Transverse colon (tissue), 4 donors: ENCODE measurements at regions not wholly inside any gene's neighbourhood (a gene's known extent, or its start where the extent isn't known, plus 50 kb on each side); places are given as distances from the start of the nearest gene placed in this dataset.

Experiments used
- DNase-seq: peaks from one replicate; pipeline ENCODE4 v3.0.0-alpha.2; 2019
- H3K27ac ChIP-seq, 4 donors: fragments of 200-600 bp; sonication (generic); 2 replicates each; pipeline ENCODE4 v1.5.1; 2016 to 2018; ENCODE audit warnings: inconsistent platforms in 4 of 4
- H3K27me3 ChIP-seq: fragments of 200-600 bp; sonication (generic); 2 replicates; pipeline ENCODE4 v1.5.1; 2017; ENCODE audit warnings: inconsistent platforms
- H3K36me3 ChIP-seq, 4 donors: fragments of 200-600 bp; sonication (generic); 2 replicates each; pipeline ENCODE4 v1.5.1; 2017 to 2019; ENCODE audit warnings: inconsistent platforms in 4 of 4
- H3K4me1 ChIP-seq, 4 donors: fragments of 200-600 bp; sonication (generic); 2 replicates each; pipeline ENCODE4 v1.5.1; 2017 to 2020; ENCODE audit warnings: inconsistent platforms in 4 of 4
- H3K4me3 ChIP-seq, 4 donors: fragments of 200-600 bp; sonication (generic); 1 replicate in 1 of 4; 2 replicates in 3 of 4; pipeline versions ENCODE4 v1.5.1 to v1.6.1; 2017 to 2019; ENCODE audit warnings: inconsistent platforms in 4 of 4
- H3K9me3 ChIP-seq, 2 donors: fragments of 200-600 bp; sonication (generic); 2 replicates each; pipeline ENCODE4 v1.5.1; 2017 to 2019; ENCODE audit warnings: inconsistent platforms in 2 of 2
- CTCF ChIP-seq, 5 experiments: fragments of 200-600 bp in 3 of 5; fragments of 450-650 bp in 2 of 5; sonication (generic) in 3 of 5; IDR thresholded peaks; 1 replicate in 2 of 5; 2 replicates in 3 of 5; pipeline ENCODE4 v1.5.1; 2016 to 2017; ENCODE audit warnings: antibody characterized with exemption in 5 of 5, inconsistent platforms in 3 of 5, mild to moderate bottlenecking in 2 of 5, moderate library complexity in 1 of 5
- EP300 ChIP-seq: sonication (generic); formaldehyde crosslinking; IDR thresholded peaks from one replicate; pipeline ENCODE4 v1.6.1; 2017; ENCODE audit warnings: antibody characterized with exemption, low read depth
- POLR2A ChIP-seq: fragments of 450-650 bp; IDR thresholded peaks from one replicate; pipeline ENCODE4 v1.6.1; 2016; ENCODE audit warnings: antibody characterized with exemption, mild to moderate bottlenecking, moderate library complexity
- POLR2AphosphoS5 ChIP-seq, 3 donors: sonication (generic); formaldehyde crosslinking; IDR thresholded peaks; one replicate each; pipeline ENCODE4 v1.6.1; 2016; ENCODE audit warnings: antibody characterized with exemption in 3 of 3
- WGBS, 2 donors: methylation state at CpG; one replicate each; pipeline ENCODE4 v1.1.5; 2018; ENCODE audit warnings: low coverage in 1 of 2; 5-methylcytosine and 5-hydroxymethylcytosine counted together
- in situ Hi-C, 4 donors: fragments of 200-750 bp; cut with MboI; loops; one replicate each; pipeline versions ENCODE4 v1.15.0 to v1.15.1; 2017; ENCODE audit warnings: low sequenced_read_pairs in 3 of 4, low pct_ligation_motif_present in 1 of 4, low pct_unique_long_range_greater_than_20kb in 1 of 4
- intact Hi-C: fragments of 100-400 bp; cut with DNase I; formaldehyde crosslinking; loops from one replicate; pipeline ENCODE4 v1.15.1; 2023; ENCODE audit warnings: low total_unique reads
- small RNA-seq, 4 donors: library from RNA; depleted of rRNA; stranded (forward); fragments of <200 nt; gene quantifications; one replicate each; pipeline ENCODE3, GENCODE V24; 2016

- in situ Hi-C loops (no loop called here), intact Hi-C loops (no loop called here)
- TF ChIP-seq EP300 (no peak), POLR2A (no peak), CTCF (IDR thresholded peaks at IDR 0.05) (no peak), POLR2AphosphoS5 (IDR thresholded peaks at IDR 0.05) (no peak)
- Histone ChIP-seq H3K9me3 (no peaks in the 10 kb centered on the region), H3K4me3 (no peak overlapping the region), H3K27me3 (no peaks in the 10 kb centered on the region), H3K36me3 (no peaks in the 10 kb centered on the region), H3K4me1 (no peaks in the 10 kb centered on the region), H3K27ac (no peak overlapping the region)
- 67 to 84% methylated on average over 3 of the region's 3 CpGs for WGBS, 2 donors
- no peak for DNase-seq
These were observed 65.2 kb upstream of the ST6GALNAC5 start for GRCh38 chr1:76802094-76802493.

GRCh38 chr1:76807543-76808260, 59.6 kb upstream of the ST6GALNAC5 start:
- intact Hi-C loops: no loop called here
- H3K4me1 ChIP-seq: no peaks in the 10 kb centered on the region
- 80 to 84% methylated on average over 1 to 4 of the region's 4 CpGs for WGBS, 2 donors
- no peaks in the 10 kb centered on the region for H3K9me3 ChIP-seq
- H3K27ac ChIP-seq: no peak overlapping the region
- no peak for DNase-seq
- no peaks in the 10 kb centered on the region for H3K36me3 ChIP-seq
- no peak overlapping the region for H3K4me3 ChIP-seq
- in situ Hi-C loops: no loop called here
- TF ChIP-seq POLR2A (no peak), POLR2AphosphoS5 (IDR thresholded peaks at IDR 0.05) (no peak), EP300 (no peak), CTCF (IDR thresholded peaks at IDR 0.05) (no peak)
- H3K27me3 ChIP-seq: no peaks in the 10 kb centered on the region

Small RNAs in the stretch of these regions (small RNA-seq; reads per million reads assigned to genes)
- gene RNU6-161P: 0 reads per million in 4 donors
